ENCODE measurements at regions not wholly inside any gene's neighbourhood (a gene's known extent, or its start where the extent isn't known, plus 50 kb on each side); places are given as distances from the start of the nearest gene placed in this dataset.

GRCh38 chr9:96089452-96090085, 212.4 kb downstream of the HSD17B3 start:
- DNase-seq (ENCODE audit: low read depth), result no peak

- DNase-seq (ENCODE audit: low read depth), result no peak
These were observed 213.0 kb downstream of the ERCC6L2 start for GRCh38 chr9:96088510-96088909.

GRCh38 chr9:96087669-96088299, 212.3 kb downstream of the ERCC6L2 start:
- no peak for DNase-seq (ENCODE audit: low read depth)

DNA sequence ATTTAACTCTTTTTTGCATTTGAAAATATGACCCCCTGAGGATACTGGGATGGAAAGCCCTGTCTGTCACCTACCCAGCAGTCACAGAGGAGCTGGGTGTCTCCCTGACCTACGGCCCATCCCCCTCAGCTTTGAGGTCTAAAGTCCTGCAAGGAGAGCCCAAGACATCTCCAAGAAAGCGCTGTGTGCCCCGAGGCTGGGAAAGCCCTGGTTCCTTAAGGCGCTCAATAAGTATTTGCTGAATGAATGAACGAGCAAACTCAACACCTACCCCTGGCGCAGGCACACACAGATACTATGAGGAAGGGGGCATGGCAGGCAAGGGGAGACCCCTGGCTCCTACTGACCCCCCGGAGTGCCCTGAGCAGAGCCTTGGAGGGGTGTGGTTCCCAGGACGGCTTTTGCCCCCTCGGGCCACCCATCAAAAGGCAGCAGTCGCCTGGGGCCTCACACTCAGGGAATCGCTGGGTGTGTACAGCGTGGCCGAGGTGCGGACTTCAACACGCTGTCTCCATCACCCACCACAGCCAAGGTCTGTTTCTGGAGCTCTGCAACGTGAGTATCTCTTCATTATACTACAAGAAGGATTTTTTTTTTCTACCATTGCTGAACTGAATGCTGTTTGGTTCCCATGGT, 211.6 kb downstream of the ERCC6L2 start:
- no peak for DNase-seq (ENCODE audit: low read depth)

GRCh38 chr9:96085491-96086143, 210.1 kb downstream of the ERCC6L2 start:
- DNase-seq (ENCODE audit: low read depth), result no peak

- DNase-seq (ENCODE audit: low read depth), result no peak
These were observed 208.8 kb downstream of the ERCC6L2 start for GRCh38 chr9:96084331-96084734.

- DNase-seq (ENCODE audit: low read depth), result no peak
These were observed 207.2 kb downstream of the ERCC6L2 start for GRCh38 chr9:96082516-96083232.

DNA sequence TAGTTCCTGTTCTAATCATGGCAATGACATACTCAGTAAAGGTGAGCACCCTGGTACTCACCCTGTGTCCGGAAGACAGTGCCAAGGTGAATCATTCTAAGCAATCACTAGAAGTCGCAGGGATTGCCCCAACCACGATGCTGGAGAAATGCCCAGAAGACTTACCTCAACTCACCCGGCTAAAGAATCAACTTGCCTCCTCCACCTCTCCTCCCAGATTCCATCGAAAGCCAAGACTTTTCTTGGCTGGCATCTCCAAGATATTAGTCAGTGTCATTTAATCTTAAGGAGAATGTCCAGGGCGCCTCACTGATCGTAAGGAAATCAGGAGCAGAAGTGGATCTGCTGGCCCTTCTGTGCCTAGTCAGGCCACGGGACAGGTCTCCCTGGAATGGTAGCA, 204.9 kb downstream of the ERCC6L2 start:
- DNase-seq (ENCODE audit: low read depth), result peak; percentile 75

DNA sequence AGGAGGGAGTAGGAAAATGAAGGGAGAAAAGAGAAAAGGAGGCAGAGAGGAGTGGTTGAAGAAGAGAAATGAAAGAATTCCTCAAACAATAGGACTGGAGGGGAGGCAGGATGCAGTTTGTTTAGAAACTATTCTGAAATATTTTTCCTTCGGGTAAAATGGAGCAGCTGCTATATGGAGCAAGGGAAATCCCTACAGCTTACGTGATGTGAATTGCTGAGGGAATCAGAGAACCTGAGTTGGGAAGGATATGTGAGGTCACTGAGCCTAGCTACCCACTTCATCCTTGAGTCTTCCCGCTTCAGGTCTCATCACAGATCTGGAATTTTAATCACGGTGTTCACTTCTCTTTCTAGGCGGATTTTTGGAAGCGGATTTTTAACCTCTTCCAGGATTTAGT, 204.3 kb downstream of the ERCC6L2 start:
- no peak for DNase-seq (ENCODE audit: low read depth)

- no peak for DNase-seq (ENCODE audit: low read depth)
These were observed 203.5 kb downstream of the ERCC6L2 start for GRCh38 chr9:96078897-96079490.

GRCh38 chr9:96075757-96076156, 200.3 kb downstream of the ERCC6L2 start:
- no peak for DNase-seq (ENCODE audit: low read depth)

- DNase-seq (ENCODE audit: low read depth), result no peak
These were observed 199.6 kb downstream of the ERCC6L2 start for GRCh38 chr9:96075111-96075510.

- no peak for DNase-seq (ENCODE audit: low read depth)
These were observed 198.3 kb downstream of the ERCC6L2 start for GRCh38 chr9:96073531-96074480.

GRCh38 chr9:96072930-96073329, 197.4 kb downstream of the ERCC6L2 start:
- DNase-seq (ENCODE audit: low read depth), result no peak

DNA sequence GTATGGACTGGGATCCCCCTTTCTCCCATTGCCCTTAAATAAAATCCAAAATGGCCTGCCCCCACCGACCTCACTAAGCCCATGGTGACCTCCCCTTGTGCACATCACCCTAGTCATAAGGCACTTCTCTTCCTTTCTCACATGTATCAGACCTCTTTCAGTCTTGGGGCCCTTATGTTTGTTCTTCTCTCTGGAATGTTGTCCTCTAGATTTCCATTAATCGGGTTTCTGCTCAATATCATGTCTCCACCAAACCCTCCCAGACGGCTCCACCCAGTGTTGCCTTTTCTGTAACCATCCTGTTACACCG, 196.3 kb downstream of the ERCC6L2 start:
- no peak for DNase-seq (ENCODE audit: low read depth)

- no peak for DNase-seq (ENCODE audit: low read depth)
These were observed 195.8 kb downstream of the ERCC6L2 start for GRCh38 chr9:96071076-96071814.

- DNase-seq (ENCODE audit: low read depth), result no peak
These were observed 194.2 kb downstream of the ERCC6L2 start for GRCh38 chr9:96069629-96070220.

- DNase-seq (ENCODE audit: low read depth), result no peak
These were observed 193.0 kb downstream of the ERCC6L2 start for GRCh38 chr9:96068511-96068910.

DNA sequence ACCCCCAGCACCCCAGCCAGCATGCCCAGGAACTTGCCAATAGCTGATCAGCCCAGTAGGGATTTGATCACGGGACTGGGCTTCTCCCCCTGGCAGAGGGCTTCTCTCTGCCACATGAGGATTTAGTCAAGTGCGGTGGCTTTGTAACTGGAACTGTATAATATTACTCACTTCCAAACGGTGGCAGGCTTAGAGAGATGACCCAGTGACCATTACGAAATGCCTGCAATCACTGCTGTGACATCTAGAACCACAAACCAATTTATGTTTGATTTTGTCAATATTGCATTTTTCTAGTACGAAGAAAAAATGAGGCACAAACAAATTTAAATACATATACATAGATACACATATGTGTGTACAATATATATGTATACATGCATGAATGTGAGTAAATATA, 192.1 kb downstream of the ERCC6L2 start:
- no peak for DNase-seq (ENCODE audit: low read depth)
